Body of pancreas (tissue), 4 donors: ENCODE measurements at regions not wholly inside any gene's neighbourhood (a gene's known extent, or its start where the extent isn't known, plus 50 kb on each side); places are given as distances from the start of the nearest gene placed in this dataset.

Experiments used
- CTCF ChIP-seq, 7 experiments: fragments of 450-650 bp in 4 of 7; fragments of 200-600 bp in 3 of 7; sonication (generic) in 3 of 7; IDR thresholded peaks; one replicate each; pipeline ENCODE4 v1.5.1; 2016 to 2019; ENCODE audit warnings: antibody characterized with exemption in 7 of 7
- POLR2A ChIP-seq, 3 donors: fragments of 450-650 bp; IDR thresholded peaks; one replicate each; pipeline ENCODE4 v1.6.1; 2016; ENCODE audit warnings: antibody characterized with exemption in 3 of 3, mild to moderate bottlenecking in 2 of 3

- TF ChIP-seq CTCF (IDR thresholded peaks at IDR 0.05) (no peak), POLR2A (IDR thresholded peaks at IDR 0.05) (no peak)
Measured at GRCh38 chr10:75312440-75312839, 76.7 kb upstream of the COMTD1 start.
